Natural killer cell (primary cell): ENCODE measurements at regions not wholly inside any gene's neighbourhood (a gene's known extent, or its start where the extent isn't known, plus 50 kb on each side); places are given as distances from the start of the nearest gene placed in this dataset.

Experiments used
- ATAC-seq, 3 donors: fragments of 150-1000 bp in 2 of 3; fragments of 200-7000 bp in 1 of 3; cut with Tn5 transposase; 1 replicate in 1 of 3; 2 replicates in 2 of 3; pipeline ENCODE4 v1.10.0; 2021; ENCODE audit warnings: mild to moderate bottlenecking in 2 of 3, moderate library complexity in 2 of 3
- DNase-seq, 2 donors: peaks; one replicate each; pipeline versions ENCODE4 v3.0.0 to v3.0.0-alpha.2; 2013 to 2021; ENCODE audit warnings: mixed read lengths in 1 of 2
- H3K27ac ChIP-seq: one replicate; pipeline ENCODE4 v1.5.1; 2013; ENCODE audit warnings: mild to moderate bottlenecking, low read length
- H3K27me3 ChIP-seq: one replicate; pipeline ENCODE4 v1.6.1; 2013; ENCODE audit warnings: low read length; ENCODE audit not compliant: control insufficient read depth, insufficient read depth
- H3K36me3 ChIP-seq: one replicate; pipeline ENCODE4 v1.6.1; 2013; ENCODE audit warnings: low read length; ENCODE audit not compliant: control insufficient read depth, insufficient read depth
- H3K4me1 ChIP-seq: one replicate; pipeline ENCODE4 v1.6.1; 2013; ENCODE audit warnings: low read length; ENCODE audit not compliant: control insufficient read depth, insufficient read depth
- H3K4me3 ChIP-seq: one replicate; pipeline ENCODE4 v1.5.1; 2013; ENCODE audit warnings: low read length
- H3K9me3 ChIP-seq: one replicate; pipeline ENCODE4 v1.6.1; 2013; ENCODE audit warnings: low read length; ENCODE audit not compliant: control insufficient read depth, insufficient read depth
- H3K27ac Mint-ChIP-seq, 2 donors: one replicate each; pipeline ENCODE4 v1.8.0; 2022; ENCODE audit warnings: mild to moderate bottlenecking in 2 of 2, mixed read lengths in 2 of 2, moderate library complexity in 1 of 2
- H3K27me3 Mint-ChIP-seq, 2 donors: one replicate each; pipeline ENCODE4 v1.8.0; 2022; ENCODE audit warnings: low read depth in 2 of 2, mixed read lengths in 2 of 2
- H3K36me3 Mint-ChIP-seq: one replicate; pipeline ENCODE4 v1.8.0; 2022; ENCODE audit warnings: mixed read lengths
- H3K4me1 Mint-ChIP-seq, 2 donors: one replicate each; pipeline ENCODE4 v1.8.0; 2022; ENCODE audit warnings: mixed read lengths in 2 of 2
- H3K4me3 Mint-ChIP-seq: one replicate; pipeline ENCODE4 v1.8.0; 2022; ENCODE audit warnings: mild to moderate bottlenecking, moderate library complexity, mixed read lengths
- H3K9me3 Mint-ChIP-seq, 2 donors: one replicate each; pipeline ENCODE4 v1.8.0; 2022; ENCODE audit warnings: mixed read lengths in 2 of 2
- CTCF ChIP-seq: fragments of 200-600 bp; IDR thresholded peaks from one replicate; pipeline ENCODE4 v1.8.0; 2022; ENCODE audit warnings: antibody characterized with exemption
- WGBS: methylation state at CpG from one replicate; pipeline ENCODE4 v1.1.7; 2013; ENCODE audit warnings: missing lambda C conversion rate; ENCODE audit not compliant: insufficient coverage; 5-methylcytosine and 5-hydroxymethylcytosine counted together
- intact Hi-C: fragments of 100-400 bp; cut with micrococcal nuclease; formaldehyde crosslinking; loops from one replicate; pipeline ENCODE4 v1.14.2; 2022

GRCh38 chr7:51965454-51965853, 648.8 kb upstream of the COBL start:
- no peak overlapping the region for H3K27ac Mint-ChIP-seq
- Histone ChIP-seq H3K27ac (no peak overlapping the region), H3K4me3 (no peak overlapping the region), H3K27me3 (no peaks in the 10 kb centered on the region), H3K9me3 (no peaks in the 10 kb centered on the region), H3K36me3 (no peaks in the 10 kb centered on the region), H3K4me1 (no peaks in the 10 kb centered on the region)
- H3K4me1 Mint-ChIP-seq, result no peaks in the 10 kb centered on the region
- no peak for TF ChIP-seq CTCF
- no peaks in the 10 kb centered on the region for H3K27me3 Mint-ChIP-seq
- H3K4me3 Mint-ChIP-seq, result no peak overlapping the region
- peaks cover 10 to 15% of the 10 kb centered on the region in 2 donors for H3K9me3 Mint-ChIP-seq
- WGBS, result 29% methylated on average over 4 of the region's 5 CpGs
- ATAC-seq (no peak), DNase-seq (no peak)
- peaks cover 5% of the 10 kb centered on the region for H3K36me3 Mint-ChIP-seq
- intact Hi-C loops, result no loop called here

- Mint-ChIP-seq H3K36me3 (peaks cover 22% of the 10 kb centered on the region), H3K4me3 (no peak overlapping the region), H3K27ac (no peak overlapping the region), H3K9me3 (peaks cover 17 to 18% of the 10 kb centered on the region in 2 donors), H3K27me3 (no peaks in the 10 kb centered on the region), H3K4me1 (no peaks in the 10 kb centered on the region)
- TF ChIP-seq CTCF, result no peak
- Histone ChIP-seq H3K27ac (no peak overlapping the region), H3K36me3 (no peaks in the 10 kb centered on the region), H3K4me1 (no peaks in the 10 kb centered on the region), H3K27me3 (no peaks in the 10 kb centered on the region), H3K4me3 (no peak overlapping the region), H3K9me3 (peaks cover 2% of the 10 kb centered on the region)
- WGBS, result no CpG with 5 or more reads among the region's 2 CpGs
- no peak for ATAC-seq
- intact Hi-C loops, result no loop called here
- no peak for DNase-seq
Measured at GRCh38 chr7:51961804-51962203, 645.2 kb upstream of the COBL start.

GRCh38 chr7:51950813-51951212, 634.2 kb upstream of the COBL start:
- ATAC-seq (no peak), DNase-seq (no peak)
- H3K4me3 ChIP-seq, result no peak overlapping the region
- H3K36me3 ChIP-seq, result no peaks in the 10 kb centered on the region
- H3K4me1 ChIP-seq, result no peaks in the 10 kb centered on the region
- H3K27me3 Mint-ChIP-seq, result no peaks in the 10 kb centered on the region
- no peaks in the 10 kb centered on the region for H3K4me1 Mint-ChIP-seq
- H3K27me3 ChIP-seq, result no peaks in the 10 kb centered on the region
- no peak overlapping the region for H3K27ac Mint-ChIP-seq
- peaks cover 4% of the 10 kb centered on the region for H3K9me3 ChIP-seq
- H3K27ac ChIP-seq, result no peak overlapping the region
- no peak for TF ChIP-seq CTCF
- no peaks in the 10 kb centered on the region for H3K36me3 Mint-ChIP-seq
- intact Hi-C loops, result no loop called here
- 44% methylated on average over 3 of the region's 3 CpGs for WGBS
- H3K4me3 Mint-ChIP-seq, result no peak overlapping the region
- H3K9me3 Mint-ChIP-seq, result peaks cover 9 to 11% of the 10 kb centered on the region in 2 donors

GRCh38 chr7:51949726-51950644, 633.4 kb upstream of the COBL start:
- H3K4me1 ChIP-seq, result no peaks in the 10 kb centered on the region
- Mint-ChIP-seq H3K27ac (no peak overlapping the region), H3K4me3 (no peak overlapping the region), H3K4me1 (no peaks in the 10 kb centered on the region), H3K27me3 (no peaks in the 10 kb centered on the region), H3K36me3 (no peaks in the 10 kb centered on the region), H3K9me3 (peaks cover 6 to 12% of the 10 kb centered on the region in 2 donors)
- DNase-seq (no peak), ATAC-seq (no peak)
- H3K27ac ChIP-seq, result no peak overlapping the region
- no peak overlapping the region for H3K4me3 ChIP-seq
- no peaks in the 10 kb centered on the region for H3K36me3 ChIP-seq
- H3K27me3 ChIP-seq, result no peaks in the 10 kb centered on the region
- WGBS, result 44% methylated on average over 8 of the region's 9 CpGs
- TF ChIP-seq CTCF, result no peak
- intact Hi-C loops, result no loop called here
- H3K9me3 ChIP-seq, result peaks cover 4% of the 10 kb centered on the region
